Vagina (tissue), 2 donors: ENCODE measurements at regions not wholly inside any gene's neighbourhood (a gene's known extent, or its start where the extent isn't known, plus 50 kb on each side); places are given as distances from the start of the nearest gene placed in this dataset.

Source experiments
- DNase-seq, 2 donors: peaks; one replicate each; pipeline ENCODE4 v3.0.0-alpha.2; 2017; ENCODE audit errors: extremely low spot score in 2 of 2
- H3K27ac ChIP-seq: fragments of 200-600 bp; sonication (generic); one replicate; pipeline ENCODE4 v1.5.1; 2019
- H3K27me3 ChIP-seq: fragments of 200-600 bp; sonication (generic); one replicate; pipeline ENCODE4 v1.5.1; 2019
- H3K36me3 ChIP-seq, 2 donors: fragments of 200-600 bp; sonication (generic); one replicate each; pipeline ENCODE4 v1.5.1; 2017 to 2019
- H3K4me1 ChIP-seq: fragments of 200-600 bp; sonication (generic); one replicate; pipeline ENCODE4 v1.5.1; 2019
- H3K4me3 ChIP-seq, 2 donors: fragments of 200-600 bp; sonication (generic); 1 replicate in 1 of 2; 2 replicates in 1 of 2; pipeline ENCODE4 v1.5.1; 2016 to 2019
- H3K9me3 ChIP-seq: fragments of 200-600 bp; sonication (generic); one replicate; pipeline ENCODE4 v1.5.1; 2019
- POLR2A ChIP-seq, 2 donors: fragments of 450-650 bp; IDR thresholded peaks; one replicate each; pipeline ENCODE4 v1.6.1; 2017; ENCODE audit warnings: antibody characterized with exemption in 2 of 2, mild to moderate bottlenecking in 2 of 2, moderate library complexity in 2 of 2
- POLR2AphosphoS5 ChIP-seq, 2 donors: sonication (generic); formaldehyde crosslinking; IDR thresholded peaks; one replicate each; pipeline ENCODE4 v1.9.0; 2017; ENCODE audit warnings: antibody characterized with exemption in 2 of 2, mild to moderate bottlenecking in 2 of 2, low read depth in 1 of 2; ENCODE audit not compliant: insufficient read depth in 1 of 2
- intact Hi-C: fragments of 100-400 bp; cut with DNase I; formaldehyde crosslinking; loops from one replicate; pipeline ENCODE4 v1.15.1; 2023
- TF ChIP-seq, protein P1 (sequence below), 3 experiments: fragments of 450-650 bp in 2 of 3; fragments of 200-600 bp in 1 of 3; sonication (generic) in 1 of 3; IDR thresholded peaks; one replicate each; pipeline ENCODE4 v1.5.1; 2017 to 2019; ENCODE audit warnings: antibody characterized with exemption in 3 of 3, mild to moderate bottlenecking in 2 of 3, moderate library complexity in 2 of 3

DNA sequence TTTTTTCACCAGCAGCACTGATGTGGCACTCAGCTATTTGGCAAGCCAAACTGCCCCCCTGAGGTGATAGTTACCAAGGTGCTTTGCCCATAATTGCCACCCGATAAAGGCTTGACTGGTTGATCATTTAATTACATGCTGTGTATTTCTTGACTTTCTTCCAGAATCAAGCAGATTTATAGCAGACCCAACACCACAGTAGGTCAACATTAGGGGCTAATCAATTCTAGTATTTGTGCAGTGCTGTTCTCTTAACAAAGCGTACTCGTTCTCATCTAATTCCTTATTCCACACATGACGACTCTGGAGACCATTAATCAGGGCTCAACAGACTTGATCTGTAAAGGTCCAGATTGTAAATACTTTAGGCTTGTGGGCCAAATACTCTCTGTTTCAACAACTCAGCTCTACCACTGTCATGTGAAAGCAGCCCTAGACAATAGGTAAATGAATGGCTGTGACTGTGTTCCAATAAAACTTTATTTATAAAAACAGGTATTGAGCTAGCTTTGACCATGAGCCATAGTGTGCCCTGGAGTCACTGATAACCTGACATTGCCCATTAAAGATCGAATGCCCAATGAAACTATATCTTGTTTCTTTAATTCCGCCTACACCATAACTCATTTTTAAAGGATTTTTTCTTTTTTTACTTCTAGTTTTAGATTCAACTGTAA is 119.1 kb upstream of the TMC3 start:
- intact Hi-C loops = no loop called here
- DNase-seq = no peak
- no peaks in the 10 kb centered on the region for H3K36me3 ChIP-seq
- H3K4me1 ChIP-seq = no peaks in the 10 kb centered on the region
- no peak overlapping the region for H3K27ac ChIP-seq
- no peaks in the 10 kb centered on the region for H3K27me3 ChIP-seq
- no peaks in the 10 kb centered on the region for H3K9me3 ChIP-seq
- no peak overlapping the region for H3K4me3 ChIP-seq
- TF ChIP-seq POLR2A (IDR thresholded peaks at IDR 0.05) = no peak
- no peak for TF ChIP-seq POLR2AphosphoS5 (IDR thresholded peaks at IDR 0.05; ENCODE audit: insufficient read depth in 1 of 2, low read depth in 1 of 2)
- TF ChIP-seq, protein P1, sequence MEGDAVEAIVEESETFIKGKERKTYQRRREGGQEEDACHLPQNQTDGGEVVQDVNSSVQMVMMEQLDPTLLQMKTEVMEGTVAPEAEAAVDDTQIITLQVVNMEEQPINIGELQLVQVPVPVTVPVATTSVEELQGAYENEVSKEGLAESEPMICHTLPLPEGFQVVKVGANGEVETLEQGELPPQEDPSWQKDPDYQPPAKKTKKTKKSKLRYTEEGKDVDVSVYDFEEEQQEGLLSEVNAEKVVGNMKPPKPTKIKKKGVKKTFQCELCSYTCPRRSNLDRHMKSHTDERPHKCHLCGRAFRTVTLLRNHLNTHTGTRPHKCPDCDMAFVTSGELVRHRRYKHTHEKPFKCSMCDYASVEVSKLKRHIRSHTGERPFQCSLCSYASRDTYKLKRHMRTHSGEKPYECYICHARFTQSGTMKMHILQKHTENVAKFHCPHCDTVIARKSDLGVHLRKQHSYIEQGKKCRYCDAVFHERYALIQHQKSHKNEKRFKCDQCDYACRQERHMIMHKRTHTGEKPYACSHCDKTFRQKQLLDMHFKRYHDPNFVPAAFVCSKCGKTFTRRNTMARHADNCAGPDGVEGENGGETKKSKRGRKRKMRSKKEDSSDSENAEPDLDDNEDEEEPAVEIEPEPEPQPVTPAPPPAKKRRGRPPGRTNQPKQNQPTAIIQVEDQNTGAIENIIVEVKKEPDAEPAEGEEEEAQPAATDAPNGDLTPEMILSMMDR (IDR thresholded peaks at IDR 0.05) = no peak

DNA sequence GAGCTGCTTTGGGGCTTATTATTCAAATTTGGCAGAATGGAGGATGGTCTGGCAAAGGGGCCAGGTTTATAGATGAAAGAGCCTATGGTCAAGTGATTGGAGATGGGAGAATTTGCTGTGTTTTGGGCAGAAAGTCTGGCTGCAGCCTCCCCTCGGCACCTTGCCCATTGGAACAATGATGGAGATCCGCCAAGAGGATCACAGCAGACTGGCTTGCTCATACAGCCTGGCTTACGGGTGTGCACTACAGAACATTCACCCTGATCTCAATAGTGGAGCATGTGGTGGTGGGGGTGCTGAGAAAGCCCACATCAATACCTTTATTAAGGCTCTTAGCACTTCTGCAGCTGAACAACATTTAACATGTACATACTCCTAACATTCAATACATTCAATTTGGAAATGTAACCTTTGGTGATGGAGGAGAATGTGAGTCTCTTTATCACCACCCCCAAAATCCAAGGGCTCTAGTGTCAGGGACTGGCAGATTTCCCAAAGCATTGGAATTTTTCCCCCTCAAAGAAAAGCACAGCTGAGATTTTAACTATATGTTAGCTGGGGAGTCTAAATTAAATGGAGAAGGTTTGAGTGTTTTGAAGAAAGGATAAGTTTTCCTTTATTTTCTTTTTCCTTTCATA is 118.4 kb upstream of the TMC3 start:
- intact Hi-C loops = no loop called here
- no peak for DNase-seq
- no peaks in the 10 kb centered on the region for H3K36me3 ChIP-seq
- H3K27me3 ChIP-seq = no peaks in the 10 kb centered on the region
- no peak overlapping the region for H3K4me3 ChIP-seq
- no peak for TF ChIP-seq POLR2AphosphoS5 (IDR thresholded peaks at IDR 0.05; ENCODE audit: insufficient read depth in 1 of 2, low read depth in 1 of 2)
- TF ChIP-seq, protein P1 (IDR thresholded peaks at IDR 0.05) = no peak
- TF ChIP-seq POLR2A (IDR thresholded peaks at IDR 0.05) = no peak
- no peak overlapping the region for H3K27ac ChIP-seq
- no peaks in the 10 kb centered on the region for H3K9me3 ChIP-seq
- H3K4me1 ChIP-seq = no peaks in the 10 kb centered on the region

DNA sequence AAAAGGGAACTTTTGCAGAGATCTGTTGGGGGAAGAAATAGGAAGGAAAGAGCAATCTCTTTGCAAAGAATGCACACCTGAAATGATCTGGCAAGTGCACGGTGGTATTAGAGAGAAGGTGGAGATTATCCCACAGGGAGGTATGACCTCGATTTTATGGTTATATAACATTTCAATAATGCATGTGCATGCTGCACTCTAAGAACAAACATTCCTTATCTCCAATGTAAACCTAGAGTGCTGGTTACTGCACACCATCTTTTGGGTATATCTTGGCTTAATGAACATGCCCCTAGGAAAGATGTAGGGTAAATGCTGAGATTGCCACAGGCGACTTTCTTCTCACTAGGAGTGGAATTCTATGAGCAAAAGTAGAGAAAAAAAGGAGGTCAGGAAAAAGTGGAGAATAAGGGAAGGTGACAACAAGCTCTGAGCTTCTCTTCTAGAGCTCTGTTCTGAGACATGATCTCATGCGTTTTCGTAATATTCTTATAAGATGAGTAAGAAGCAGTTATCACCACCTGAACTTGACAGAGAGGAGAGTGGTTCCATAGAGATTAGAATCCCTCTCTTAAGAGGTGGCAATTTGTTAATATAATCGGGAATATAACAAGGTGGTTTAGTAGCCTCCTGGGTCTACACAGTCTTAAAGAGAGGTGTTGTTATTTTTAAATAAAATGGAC is 117.5 kb upstream of the TMC3 start:
- H3K4me3 ChIP-seq = no peak overlapping the region
- TF ChIP-seq POLR2AphosphoS5 (IDR thresholded peaks at IDR 0.05; ENCODE audit: insufficient read depth in 1 of 2, low read depth in 1 of 2) (no peak), POLR2A (IDR thresholded peaks at IDR 0.05) (no peak)
- intact Hi-C loops = no loop called here
- no peaks in the 10 kb centered on the region for H3K9me3 ChIP-seq
- H3K27ac ChIP-seq = no peak overlapping the region
- H3K27me3 ChIP-seq = no peaks in the 10 kb centered on the region
- no peak for DNase-seq
- H3K4me1 ChIP-seq = no peaks in the 10 kb centered on the region
- no peaks in the 10 kb centered on the region for H3K36me3 ChIP-seq

DNA sequence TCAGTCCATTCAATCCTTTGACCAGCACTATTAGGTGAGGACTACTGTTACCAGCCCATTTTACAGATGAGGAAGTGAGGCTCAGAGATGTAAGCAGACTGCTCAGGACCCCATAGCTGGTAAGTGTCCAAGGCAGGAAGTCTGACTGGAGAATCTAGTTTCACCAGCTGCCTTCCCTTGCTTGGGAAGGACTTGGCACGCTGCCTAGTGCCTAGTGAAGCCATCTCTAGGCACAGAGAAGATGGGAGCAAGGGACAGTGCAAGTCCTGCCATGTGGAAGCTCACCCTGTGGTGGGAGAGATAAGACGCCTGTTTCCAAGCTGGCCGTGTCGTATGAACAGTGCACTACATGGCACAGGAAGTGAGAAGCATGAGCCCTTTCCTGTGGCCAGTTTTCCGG is 111.8 kb upstream of the TMC3 start:
- H3K27ac ChIP-seq = no peak overlapping the region
- intact Hi-C loops = loop anchor here (10.0 kb wide), 1 partner anchor 719 kb away; no protein-coding TSS in a partner anchor
- H3K9me3 ChIP-seq = no peaks in the 10 kb centered on the region
- no peaks in the 10 kb centered on the region for H3K36me3 ChIP-seq
- no peaks in the 10 kb centered on the region for H3K27me3 ChIP-seq
- TF ChIP-seq, protein P1 (IDR thresholded peaks at IDR 0.05) = no peak
- no peak for TF ChIP-seq POLR2AphosphoS5 (IDR thresholded peaks at IDR 0.05; ENCODE audit: insufficient read depth in 1 of 2, low read depth in 1 of 2)
- no peak for TF ChIP-seq POLR2A (IDR thresholded peaks at IDR 0.05)
- no peaks in the 10 kb centered on the region for H3K4me1 ChIP-seq
- no peak overlapping the region for H3K4me3 ChIP-seq
- DNase-seq = no peak

DNA sequence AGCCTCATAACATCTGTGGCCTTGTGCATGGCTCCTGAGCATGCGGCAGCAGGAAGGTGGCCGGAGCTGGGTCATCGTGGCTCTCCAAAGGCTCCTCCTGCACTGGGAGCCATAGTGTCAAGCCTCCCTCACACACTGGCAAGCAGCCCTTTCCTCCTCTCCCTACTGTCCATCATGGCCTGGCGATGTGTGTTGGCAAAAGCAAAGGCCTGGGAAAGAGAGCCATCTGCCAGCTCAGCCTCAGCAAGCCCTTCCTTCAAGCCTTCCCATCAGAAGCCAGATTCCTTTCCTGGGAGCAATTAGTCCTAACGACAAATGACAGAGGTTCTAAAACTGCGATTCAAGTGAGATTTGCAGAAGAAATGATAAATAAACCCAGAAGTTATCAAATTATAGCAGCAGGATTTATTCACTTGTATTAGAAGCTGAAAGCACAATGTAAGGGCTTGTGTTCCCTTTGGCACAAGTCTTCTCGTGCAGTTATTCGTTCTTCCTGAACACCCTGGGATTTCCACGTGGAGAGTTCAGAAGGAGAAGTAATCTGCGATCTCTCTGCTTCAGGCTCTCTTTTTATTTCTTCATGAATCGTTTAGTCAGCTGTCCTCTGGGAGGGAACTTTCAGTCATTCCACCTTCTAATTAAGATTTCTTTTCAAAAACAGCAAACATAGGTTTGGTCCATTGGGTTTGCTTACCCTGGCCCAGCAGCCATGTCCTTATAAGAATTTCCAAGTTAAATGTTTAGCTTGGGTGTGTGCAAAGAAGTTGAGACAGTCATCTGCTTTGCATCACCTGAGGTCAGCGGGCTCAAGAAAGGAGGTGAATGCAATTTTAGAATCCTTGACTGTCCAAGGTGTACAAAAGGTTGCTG is 110.3 kb upstream of the TMC3 start:
- TF ChIP-seq, protein P1 (IDR thresholded peaks at IDR 0.05) = no peak
- no peak for TF ChIP-seq POLR2AphosphoS5 (IDR thresholded peaks at IDR 0.05; ENCODE audit: insufficient read depth in 1 of 2, low read depth in 1 of 2)
- no peak for TF ChIP-seq POLR2A (IDR thresholded peaks at IDR 0.05)
- no peak for DNase-seq
- no peak overlapping the region for H3K4me3 ChIP-seq
- H3K36me3 ChIP-seq = no peaks in the 10 kb centered on the region
- H3K4me1 ChIP-seq = no peaks in the 10 kb centered on the region
- H3K9me3 ChIP-seq = no peaks in the 10 kb centered on the region
- H3K27me3 ChIP-seq = no peaks in the 10 kb centered on the region
- intact Hi-C loops = loop anchor here (5.0 to 10.0 kb wide), 2 partner anchors 653 to 720 kb away; no protein-coding TSS in a partner anchor
- no peak overlapping the region for H3K27ac ChIP-seq
